Endothelial cell of umbilical vein (primary cell): ENCODE measurements at regions not wholly inside any gene's neighbourhood (a gene's known extent, or its start where the extent isn't known, plus 50 kb on each side); places are given as distances from the start of the nearest gene placed in this dataset.

Experiments
- BruUV-seq: library from RNA; stranded (reverse); fragments of 400-500 nt; replicated peaks from 2 replicates; lab custom pipeline; 2021; lab: Mats Ljungman, UMichigan
- CTCF ChIA-PET: fragments of 300-600, 350-600 bp; sonication (Branson Sonifier 250); formaldehyde crosslinking; loops from one replicate; lab custom pipeline; 2021; ENCODE audit warnings: antibody characterized with exemption, inconsistent platforms; lab: Charles Lee
- POLR2A ChIA-PET: fragments of 300-600, 350-600 bp; sonication (Branson Sonifier 250); formaldehyde crosslinking; loops from one replicate; lab custom pipeline; 2021; ENCODE audit warnings: antibody characterized with exemption, inconsistent platforms; lab: Charles Lee
- DNase-seq: peaks from one replicate; pipeline ENCODE4 v3.0.0-alpha.2; 2011; ENCODE audit warnings: low read depth, low spot score
- FAIRE-seq: peaks from 2 replicates; lab custom pipeline; 2011; peaks lifted over from hg19 to GRCh38; lab: Jason Lieb, UNC
- H2AFZ ChIP-seq: 2 replicates; pipeline ENCODE4 v1.6.0; 2012; ENCODE audit warnings: low read depth, low read length, control low read depth, inconsistent platforms
- H3K27ac ChIP-seq: 2 replicates; pipeline ENCODE4 v1.5.1; 2011; ENCODE audit warnings: low read depth, mild to moderate bottlenecking, control low read depth, low read length, moderate library complexity; ENCODE audit not compliant: insufficient read depth
- H3K27me3 ChIP-seq, 2 experiments: 2 replicates each; pipeline versions ENCODE4 v1.6.0 to v1.6.1; 2011; ENCODE audit warnings: low read length in 2 of 2, mixed read lengths in 1 of 2; ENCODE audit not compliant: control insufficient read depth in 2 of 2, insufficient read depth in 2 of 2
- H3K36me3 ChIP-seq, 2 experiments: 2 replicates in 1 of 2; 3 replicates in 1 of 2; pipeline ENCODE4 v1.5.1; 2011; ENCODE audit warnings: low read length in 2 of 2, mild to moderate bottlenecking in 1 of 2, moderate library complexity in 1 of 2; ENCODE audit not compliant: control insufficient read depth in 2 of 2, insufficient read depth in 2 of 2; ENCODE audit errors: extremely low read depth in 1 of 2
- H3K4me1 ChIP-seq: 3 replicates; pipeline ENCODE4 v1.5.1; 2011; ENCODE audit warnings: mild to moderate bottlenecking, low read length; ENCODE audit not compliant: control insufficient read depth, insufficient read depth; ENCODE audit errors: extremely low read depth
- H3K4me2 ChIP-seq: 2 replicates; pipeline ENCODE4 v1.6.1; 2011; ENCODE audit warnings: low read length, control low read depth, mixed read lengths; ENCODE audit not compliant: insufficient read depth
- H3K4me3 ChIP-seq, 3 experiments: fragments of 200-600 bp in 1 of 3; sonication (generic), shearing (Covaris generic) in 1 of 3; replicated peaks in 1 of 3; 2 replicates each; pipeline ENCODE4 v1.5.1; 2011 to 2016; ENCODE audit warnings: control low read depth in 3 of 3, low read length in 3 of 3, mild to moderate bottlenecking in 2 of 3, inconsistent platforms in 1 of 3, low read depth in 1 of 3, moderate library complexity in 1 of 3; ENCODE audit not compliant: insufficient read depth in 1 of 3
- H3K79me2 ChIP-seq: 2 replicates; pipeline ENCODE4 v1.6.0; 2012; ENCODE audit warnings: low read length, inconsistent platforms; ENCODE audit not compliant: control insufficient read depth, insufficient read depth
- H3K9ac ChIP-seq: replicated peaks from 2 replicates; pipeline ENCODE3; 2011; ENCODE audit warnings: low read length, control low read depth; ENCODE audit not compliant: insufficient read depth; ENCODE audit errors: extremely low read depth
- H3K9me1 ChIP-seq: replicated peaks from 3 replicates; pipeline ENCODE4 v1.6.0; 2011; ENCODE audit warnings: mild to moderate bottlenecking, low read length; ENCODE audit not compliant: control insufficient read depth, insufficient read depth; ENCODE audit errors: extremely low read depth
- H3K9me3 ChIP-seq: replicated peaks from 2 replicates; pipeline ENCODE4 v1.5.1; 2012; ENCODE audit warnings: low read length, inconsistent platforms; ENCODE audit not compliant: control insufficient read depth, insufficient read depth
- H4K20me1 ChIP-seq: replicated peaks from 2 replicates; pipeline ENCODE3; 2011; ENCODE audit warnings: mild to moderate bottlenecking, low read length; ENCODE audit not compliant: control insufficient read depth, insufficient read depth; ENCODE audit errors: extremely low read depth
- CTCF ChIP-seq, 2 donors: IDR thresholded peaks; 1 replicate in 1 of 2; 2 replicates in 1 of 2; pipeline ENCODE4 v1.5.1; 2011; ENCODE audit warnings: low read length in 2 of 2, mild to moderate bottlenecking in 2 of 2, moderate library complexity in 2 of 2, control low read depth in 1 of 2, inconsistent platforms in 1 of 2, low read depth in 1 of 2; ENCODE audit not compliant: insufficient read depth in 1 of 2; ENCODE audit errors: extremely low read depth in 1 of 2
- EZH2 ChIP-seq: IDR thresholded peaks from 2 replicates; pipeline ENCODE4 v1.6.1; 2012; ENCODE audit warnings: borderline replicate concordance, low read depth, mild to moderate bottlenecking, moderate library complexity, low read length, inconsistent platforms; ENCODE audit not compliant: severe bottlenecking
- FOS ChIP-seq: IDR thresholded peaks from 2 replicates; pipeline ENCODE4 v1.6.1; 2011; ENCODE audit warnings: mild to moderate bottlenecking, low read length, moderate library complexity, borderline replicate concordance; ENCODE audit not compliant: insufficient read depth
- GATA2 ChIP-seq: IDR thresholded peaks from 2 replicates; pipeline ENCODE4 v1.7.0; 2011; ENCODE audit warnings: low read depth, mild to moderate bottlenecking, moderate library complexity, mixed read lengths, low read length; ENCODE audit not compliant: insufficient read length, insufficient read depth
- JUN ChIP-seq: IDR thresholded peaks from 2 replicates; pipeline ENCODE4 v1.6.1; 2011; ENCODE audit warnings: borderline replicate concordance, low read depth; ENCODE audit not compliant: insufficient read length, insufficient read depth
- MAX ChIP-seq: IDR thresholded peaks from 2 replicates; pipeline ENCODE4 v1.6.1; 2011; ENCODE audit not compliant: insufficient read depth, insufficient read length
- MYC ChIP-seq: IDR thresholded peaks from one replicate; pipeline ENCODE4 v1.6.1; 2011; ENCODE audit warnings: mild to moderate bottlenecking, low read depth, low read length
- POLR2A ChIP-seq: IDR thresholded peaks from 2 replicates; pipeline ENCODE4 v1.6.1; 2012; ENCODE audit warnings: low read depth, mild to moderate bottlenecking, control low read depth, low read length
- POLR2AphosphoS5 ChIP-seq: IDR thresholded peaks from 2 replicates; pipeline ENCODE4 v1.6.1; 2012; ENCODE audit warnings: low read depth, mild to moderate bottlenecking, control low read depth, low read length, moderate library complexity; ENCODE audit not compliant: insufficient read depth
- dilution Hi-C: fragments of 300-500 bp; cut with MboI; formaldehyde crosslinking; loops from one replicate; pipeline ENCODE4 v1.15.0; 2019; ENCODE audit warnings: low sequenced_read_pairs; ENCODE audit not compliant: extremely low pct_ligation_motif_present
- intact Hi-C: fragments of 100-400 bp; cut with micrococcal nuclease; formaldehyde crosslinking; loops from one replicate; pipeline ENCODE4 v1.10.0; 2022

- no peak overlapping the region for H3K27ac ChIP-seq
- H3K9me3 ChIP-seq, result no peaks in the 10 kb centered on the region
- DNase-seq (no peak), FAIRE-seq (no peak)
- no peaks in the 10 kb centered on the region for H3K4me1 ChIP-seq
- H3K9ac ChIP-seq, result no peak overlapping the region
- dilution Hi-C loops, result no loop called here
- no peak overlapping the region for H2AFZ ChIP-seq
- intact Hi-C loops, result no loop called here
- no peaks in the 10 kb centered on the region for H3K79me2 ChIP-seq
- no peak overlapping the region for H3K4me3 ChIP-seq
- no peaks in the 10 kb centered on the region for H4K20me1 ChIP-seq
- no peaks in the 10 kb centered on the region for H3K36me3 ChIP-seq
- no peak overlapping the region for H3K4me2 ChIP-seq
- no peak for TF ChIP-seq POLR2A
- no peak for TF ChIP-seq GATA2
- no peak for TF ChIP-seq EZH2
- no peak for TF ChIP-seq MYC
- TF ChIP-seq MAX, result no peak
- no peak for TF ChIP-seq FOS
- TF ChIP-seq JUN, result no peak
- TF ChIP-seq CTCF (IDR thresholded peaks at IDR 0.05; ENCODE audit: extremely low read depth in 1 of 2, insufficient read depth in 1 of 2, low read depth in 1 of 2, low read length in 2 of 2), result no peak
- no peak for TF ChIP-seq POLR2AphosphoS5
- peaks cover 0 to 2% of the 10 kb centered on the region in 2 experiments for H3K27me3 ChIP-seq
- no TSS peak for BruUV-seq
- no peaks in the 10 kb centered on the region for H3K9me1 ChIP-seq
- ChIA-PET CTCF (no interaction called here), POLR2A (no interaction called here)
Measured at GRCh38 chr13:111415765-111416164, 95.3 kb downstream of the TEX29 start.
